A673 (cell line): ENCODE measurements at regions not wholly inside any gene's neighbourhood (a gene's known extent, or its start where the extent isn't known, plus 50 kb on each side); places are given as distances from the start of the nearest gene placed in this dataset.

Experiments used
- CTCF ChIP-seq: fragments of 300-800, 200-600 bp; sonication (generic); conservative IDR thresholded peaks from 2 replicates; pipeline ENCODE4 v1.5.1; 2017; ENCODE audit warnings: low read depth, mild to moderate bottlenecking, antibody characterized with exemption, low read length, moderate library complexity, mixed read lengths
- EZH2 ChIP-seq: fragments of 200-600 bp; sonication (generic); IDR thresholded peaks from 2 replicates; pipeline ENCODE4 v1.6.1; 2017; ENCODE audit warnings: borderline replicate concordance, low read depth, mild to moderate bottlenecking, mixed read lengths, antibody characterized with exemption, low read length; ENCODE audit not compliant: poor library complexity, severe bottlenecking

- no peak for TF ChIP-seq CTCF
- no peak for TF ChIP-seq EZH2
These were observed 122.2 kb downstream of the NPY start for GRCh38 chr7:24406053-24406788.
